GM20000 (cell line): ENCODE measurements at regions not wholly inside any gene's neighbourhood (a gene's known extent, or its start where the extent isn't known, plus 50 kb on each side); places are given as distances from the start of the nearest gene placed in this dataset.

ENCODE experiments used
- DNase-seq: peaks from one replicate; pipeline ENCODE4 v3.0.0; 2012; ENCODE audit warnings: low spot score
- TF ChIP-seq, protein P1 (sequence below): IDR thresholded peaks from 2 replicates; pipeline ENCODE4 v1.5.1; 2012; ENCODE audit warnings: mild to moderate bottlenecking, control low read depth; ENCODE audit errors: extremely low read depth, missing control alignments

DNA sequence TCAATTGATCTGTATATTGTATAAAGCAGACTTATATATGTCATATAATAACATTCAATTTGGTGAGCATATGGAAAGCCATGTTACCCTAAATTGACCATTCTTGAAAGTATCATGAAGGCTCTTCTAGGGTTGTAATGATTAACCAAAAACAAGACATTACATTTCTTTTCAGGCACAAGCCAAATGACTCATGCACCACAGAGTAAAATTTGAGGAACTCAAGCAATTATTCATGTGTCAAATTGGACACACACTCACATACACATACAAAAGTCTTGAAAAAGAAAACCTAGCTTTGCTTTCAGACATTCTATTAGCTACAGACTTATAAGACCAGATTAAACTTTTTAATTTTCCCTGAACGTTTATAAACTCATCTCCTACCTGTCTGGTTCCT lies 146.5 kb upstream of the PCDH18 start:
- DNase-seq: no peak
- TF ChIP-seq, protein P1, sequence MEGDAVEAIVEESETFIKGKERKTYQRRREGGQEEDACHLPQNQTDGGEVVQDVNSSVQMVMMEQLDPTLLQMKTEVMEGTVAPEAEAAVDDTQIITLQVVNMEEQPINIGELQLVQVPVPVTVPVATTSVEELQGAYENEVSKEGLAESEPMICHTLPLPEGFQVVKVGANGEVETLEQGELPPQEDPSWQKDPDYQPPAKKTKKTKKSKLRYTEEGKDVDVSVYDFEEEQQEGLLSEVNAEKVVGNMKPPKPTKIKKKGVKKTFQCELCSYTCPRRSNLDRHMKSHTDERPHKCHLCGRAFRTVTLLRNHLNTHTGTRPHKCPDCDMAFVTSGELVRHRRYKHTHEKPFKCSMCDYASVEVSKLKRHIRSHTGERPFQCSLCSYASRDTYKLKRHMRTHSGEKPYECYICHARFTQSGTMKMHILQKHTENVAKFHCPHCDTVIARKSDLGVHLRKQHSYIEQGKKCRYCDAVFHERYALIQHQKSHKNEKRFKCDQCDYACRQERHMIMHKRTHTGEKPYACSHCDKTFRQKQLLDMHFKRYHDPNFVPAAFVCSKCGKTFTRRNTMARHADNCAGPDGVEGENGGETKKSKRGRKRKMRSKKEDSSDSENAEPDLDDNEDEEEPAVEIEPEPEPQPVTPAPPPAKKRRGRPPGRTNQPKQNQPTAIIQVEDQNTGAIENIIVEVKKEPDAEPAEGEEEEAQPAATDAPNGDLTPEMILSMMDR: no peak

DNA sequence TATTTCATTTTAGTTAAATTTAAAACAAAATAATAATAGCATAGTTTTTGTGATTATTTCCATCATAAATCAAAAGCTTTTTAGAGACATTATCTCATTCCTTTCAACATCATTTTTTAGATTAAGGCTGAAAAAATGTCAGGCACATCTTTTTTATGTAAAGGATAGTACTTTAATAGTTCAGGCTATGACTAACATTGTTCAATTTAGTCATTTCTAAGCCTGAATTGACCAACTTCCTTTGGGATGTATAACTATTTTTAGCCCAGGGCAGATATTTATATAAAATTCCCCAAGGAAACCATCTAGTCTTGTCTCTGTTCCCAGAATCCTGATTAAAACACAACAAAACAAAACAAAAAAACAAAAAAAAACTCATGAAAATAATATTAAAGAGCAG lies 145.6 kb upstream of the PCDH18 start:
- TF ChIP-seq, protein P1: no peak
- no peak for DNase-seq

DNA sequence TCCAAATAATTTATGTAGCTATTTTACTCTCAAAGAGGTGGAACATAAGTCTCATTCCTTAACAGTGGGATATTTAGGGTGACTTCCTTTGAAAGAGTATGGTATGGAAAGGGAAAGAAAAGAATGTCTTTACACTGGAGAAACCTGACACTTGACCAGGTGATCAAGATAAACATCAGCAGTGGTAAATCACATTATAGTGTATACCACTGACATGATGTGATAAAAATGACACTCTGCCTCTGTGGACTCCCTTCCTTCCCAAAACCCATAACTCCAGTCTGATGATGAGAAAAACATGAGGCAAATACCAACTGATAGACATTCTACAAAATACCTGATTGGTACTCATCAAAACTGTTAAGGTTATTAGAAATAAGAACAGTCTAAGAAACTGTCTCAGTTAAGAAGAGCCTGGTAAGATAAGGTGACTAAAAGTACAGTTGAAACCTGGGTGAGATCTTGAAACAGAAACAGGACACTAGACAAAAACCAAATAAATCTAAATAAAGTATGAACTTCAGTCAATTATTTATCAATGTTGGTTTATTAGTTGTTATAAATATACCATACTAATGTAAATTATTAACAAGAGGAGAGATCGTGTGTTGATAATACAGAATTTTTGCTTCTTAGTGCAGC lies 144.2 kb upstream of the PCDH18 start:
- DNase-seq: no peak
- TF ChIP-seq, protein P1: no peak

DNA sequence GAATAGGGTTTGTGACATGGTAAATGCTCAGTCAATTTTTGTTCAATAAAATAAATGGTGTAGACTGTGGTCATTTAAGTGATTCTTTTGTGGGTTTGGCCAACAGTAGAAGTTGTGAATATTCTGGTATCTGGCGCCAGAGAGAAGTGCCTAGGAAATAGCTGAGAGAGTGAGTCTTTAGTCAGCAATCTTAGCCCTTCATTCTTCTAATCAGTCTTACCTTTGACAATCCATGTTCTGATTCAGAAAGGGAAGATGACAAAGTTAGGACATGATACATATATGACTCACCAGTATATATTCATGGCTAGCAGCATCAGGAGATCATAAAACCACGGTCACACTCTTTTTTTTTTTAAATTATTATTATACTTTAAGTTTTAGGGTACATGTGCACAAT lies 141.8 kb upstream of the PCDH18 start:
- DNase-seq: no peak
- TF ChIP-seq, protein P1: no peak

DNA sequence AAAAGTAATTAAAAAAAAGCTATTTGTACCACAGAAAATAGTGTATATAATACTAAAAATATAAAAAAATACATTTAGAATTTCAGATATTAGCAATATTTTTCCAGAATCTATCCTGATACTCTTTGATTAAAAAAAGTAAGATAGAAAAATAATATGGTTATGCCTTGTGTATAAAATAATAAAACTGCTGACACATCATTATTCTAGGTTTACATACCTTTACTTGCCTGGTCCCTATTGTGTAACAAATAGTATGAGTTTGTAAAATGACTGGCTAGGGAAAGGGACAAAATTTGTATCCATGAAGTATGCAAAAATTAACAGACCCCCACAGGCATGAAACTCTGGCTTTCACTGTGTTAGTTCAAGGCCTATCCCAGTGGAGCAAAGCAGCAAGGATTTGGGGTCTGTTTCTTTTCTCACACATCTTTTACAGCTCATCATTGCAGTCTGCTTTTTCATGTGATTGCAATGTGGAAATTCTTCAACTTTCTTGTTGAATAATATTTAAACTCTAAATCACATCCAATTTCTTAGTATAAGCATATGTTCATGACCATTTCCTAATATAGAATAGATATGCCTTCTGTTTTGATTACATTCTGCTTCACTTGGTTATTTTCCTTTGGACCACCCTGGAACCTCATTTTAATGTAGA lies 136.7 kb upstream of the PCDH18 start:
- TF ChIP-seq, protein P1: no peak
- DNase-seq: no peak

DNA sequence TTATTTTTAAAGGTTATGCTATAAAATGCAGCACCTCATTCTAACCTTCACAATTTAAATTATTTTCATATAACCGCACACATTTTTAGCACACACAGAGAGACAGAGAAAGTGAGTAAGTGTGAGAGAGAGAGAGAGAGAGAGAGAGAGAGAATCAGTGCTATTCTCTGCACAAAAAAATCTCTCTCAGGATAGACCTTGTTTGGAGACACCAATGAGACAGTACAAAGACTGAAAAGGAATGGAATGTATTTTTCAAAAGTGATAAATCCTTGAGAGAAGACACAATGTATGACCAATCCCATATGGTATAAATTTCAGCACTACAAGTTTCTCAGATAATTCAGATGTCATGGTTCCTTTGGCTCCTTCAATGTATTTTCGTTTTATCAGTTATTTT lies 132.1 kb upstream of the PCDH18 start:
- TF ChIP-seq, protein P1: no peak
- no peak for DNase-seq

DNA sequence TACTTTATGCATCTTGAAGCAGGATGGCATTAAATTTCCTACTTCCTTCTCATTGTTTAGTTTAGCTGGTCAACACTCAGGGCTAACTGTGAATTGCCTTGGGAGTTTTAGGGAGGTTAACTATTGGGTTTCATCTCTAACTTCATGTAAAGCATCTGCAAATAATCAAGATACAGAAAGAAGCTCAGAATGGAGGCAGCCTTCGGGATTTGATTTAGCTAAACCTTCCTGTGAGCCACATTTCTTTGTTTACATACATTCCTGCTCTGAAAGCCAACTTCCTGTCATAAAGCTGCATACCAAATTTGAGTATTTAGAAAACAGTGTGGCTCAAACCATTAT lies 131.7 kb upstream of the PCDH18 start:
- TF ChIP-seq, protein P1: no peak
- no peak for DNase-seq
